ENCODE measurements at regions not wholly inside any gene's neighbourhood (a gene's known extent, or its start where the extent isn't known, plus 50 kb on each side); places are given as distances from the start of the nearest gene placed in this dataset.
"Not testable (repeated sequence)": the region's sequence is repeated elsewhere in the genome, so short reads cannot be mapped to it uniquely, and the experiment has no call there.

DNA sequence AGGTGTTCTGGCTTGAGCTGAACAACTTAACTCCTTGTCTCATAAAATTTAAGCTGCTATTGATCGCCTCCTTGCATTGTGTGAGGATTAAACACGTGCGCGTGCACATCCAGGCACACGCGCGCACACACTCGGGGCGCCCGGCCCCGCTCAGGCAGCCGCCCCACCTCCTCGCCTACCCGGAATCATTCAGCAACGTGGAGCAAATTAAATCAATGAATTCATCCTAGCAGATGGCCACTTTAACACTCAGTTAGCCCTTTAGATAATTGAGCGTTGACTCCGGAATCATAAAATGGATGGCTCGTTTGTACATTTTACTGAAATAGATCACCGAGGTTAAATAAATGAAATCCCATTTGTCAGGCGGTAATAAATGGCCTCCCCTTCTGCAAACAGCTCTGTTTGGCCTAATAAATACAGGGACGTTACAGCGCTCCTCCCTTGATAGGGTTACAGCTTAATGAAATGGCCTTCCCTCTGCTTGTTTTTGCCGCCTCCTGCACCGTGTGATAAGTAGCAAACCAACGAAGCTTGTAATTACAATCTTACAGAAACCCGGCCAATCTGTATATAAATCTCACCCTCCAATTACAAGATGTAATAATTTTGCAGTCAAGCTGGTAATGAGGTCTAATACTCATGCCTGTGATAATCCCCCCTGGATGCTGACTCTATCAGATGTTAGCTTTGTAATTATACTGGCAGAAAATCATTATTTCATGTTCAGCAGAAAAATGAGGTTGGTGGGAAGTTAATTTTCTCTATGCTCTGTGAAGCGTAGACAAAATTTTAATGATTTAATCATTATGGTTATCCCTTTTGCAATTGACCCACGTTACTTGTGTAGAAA lies 229.7 kb upstream of the IRX4 start:
- DNase-seq, result no peak

DNA sequence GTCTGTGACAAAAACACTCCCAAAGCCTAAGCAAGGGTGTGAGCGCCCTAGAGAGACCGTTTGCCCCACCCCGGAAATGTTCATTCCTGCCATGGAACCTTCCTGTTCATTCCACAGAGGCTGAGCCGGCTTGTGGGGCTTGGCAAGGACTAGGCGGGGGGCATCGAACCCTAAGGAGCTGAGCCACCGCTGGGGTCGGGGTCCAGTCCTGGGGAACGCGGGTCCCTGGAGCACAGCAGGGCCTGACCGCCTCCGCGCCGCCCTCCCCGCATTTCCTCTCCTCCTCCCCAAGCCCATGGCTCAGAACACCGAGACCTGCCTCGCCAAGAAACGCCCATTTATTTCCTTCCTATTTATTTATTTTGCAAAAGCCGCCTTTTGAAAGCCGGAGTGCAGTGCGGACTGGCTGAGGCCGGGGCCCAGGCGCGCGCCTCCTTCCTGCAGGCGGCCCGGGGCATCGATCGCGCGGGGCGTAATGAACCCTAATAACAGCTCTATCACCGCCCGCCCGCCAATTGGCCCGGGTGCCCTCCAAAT lies 228.9 kb upstream of the IRX4 start:
- no peak for DNase-seq

DNA sequence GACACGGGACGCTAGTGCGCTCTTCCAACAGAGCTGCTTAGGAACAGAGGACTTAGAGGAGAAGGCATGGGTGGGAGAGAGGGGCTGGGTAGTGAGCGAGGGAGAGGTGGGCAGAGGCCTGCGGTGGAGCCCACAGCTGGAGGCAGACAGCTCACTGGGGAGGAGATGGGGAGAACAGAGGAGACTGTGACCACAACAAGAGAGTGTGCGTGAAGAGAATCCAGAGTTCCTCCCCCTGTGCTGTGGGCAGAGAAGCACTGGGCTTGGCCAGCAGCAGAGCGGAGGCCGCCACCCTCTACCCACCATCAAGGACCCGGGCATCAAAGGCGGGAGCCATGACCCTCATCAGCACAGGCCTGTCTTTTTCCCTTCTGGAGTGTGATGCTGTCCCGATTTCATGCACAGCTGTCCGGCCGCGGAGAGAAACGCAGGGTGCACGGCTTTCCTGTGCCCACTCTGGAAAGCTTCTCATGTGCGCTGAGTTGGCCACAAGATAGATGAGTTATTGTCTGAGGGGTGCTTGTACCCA lies 228.3 kb upstream of the IRX4 start:
- DNase-seq, result no peak

- no peak for DNase-seq
Observed at GRCh38 chr5:2110137-2110933, 227.6 kb upstream of the IRX4 start.

DNA sequence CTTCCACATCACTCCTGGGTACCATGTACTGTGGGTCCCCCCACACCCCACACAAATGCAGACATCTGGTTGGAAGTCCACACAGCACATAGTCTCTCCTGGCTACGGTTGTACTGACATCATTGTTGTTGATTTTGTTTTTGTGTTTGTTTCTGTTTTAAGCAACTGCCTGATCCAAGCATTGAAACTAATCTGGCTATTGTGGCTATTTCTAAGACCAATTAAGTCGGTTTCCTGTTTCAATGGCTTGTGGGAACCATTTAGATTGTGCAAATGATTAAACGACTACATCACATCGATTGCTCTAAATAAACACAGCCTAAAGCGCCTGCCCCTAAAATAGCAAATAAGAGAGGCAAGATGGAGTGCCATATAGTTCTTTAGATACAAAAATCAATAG lies 226.8 kb upstream of the IRX4 start:
- no peak for DNase-seq

- DNase-seq, result no peak
Observed at GRCh38 chr5:2106721-2107120, 224.0 kb upstream of the IRX4 start.

GRCh38 chr5:2105141-2105540 lies 222.4 kb upstream of the IRX4 start:
- DNase-seq, result no peak

GRCh38 chr5:2103940-2104339 lies 221.2 kb upstream of the IRX4 start:
- DNase-seq, result no peak

DNA sequence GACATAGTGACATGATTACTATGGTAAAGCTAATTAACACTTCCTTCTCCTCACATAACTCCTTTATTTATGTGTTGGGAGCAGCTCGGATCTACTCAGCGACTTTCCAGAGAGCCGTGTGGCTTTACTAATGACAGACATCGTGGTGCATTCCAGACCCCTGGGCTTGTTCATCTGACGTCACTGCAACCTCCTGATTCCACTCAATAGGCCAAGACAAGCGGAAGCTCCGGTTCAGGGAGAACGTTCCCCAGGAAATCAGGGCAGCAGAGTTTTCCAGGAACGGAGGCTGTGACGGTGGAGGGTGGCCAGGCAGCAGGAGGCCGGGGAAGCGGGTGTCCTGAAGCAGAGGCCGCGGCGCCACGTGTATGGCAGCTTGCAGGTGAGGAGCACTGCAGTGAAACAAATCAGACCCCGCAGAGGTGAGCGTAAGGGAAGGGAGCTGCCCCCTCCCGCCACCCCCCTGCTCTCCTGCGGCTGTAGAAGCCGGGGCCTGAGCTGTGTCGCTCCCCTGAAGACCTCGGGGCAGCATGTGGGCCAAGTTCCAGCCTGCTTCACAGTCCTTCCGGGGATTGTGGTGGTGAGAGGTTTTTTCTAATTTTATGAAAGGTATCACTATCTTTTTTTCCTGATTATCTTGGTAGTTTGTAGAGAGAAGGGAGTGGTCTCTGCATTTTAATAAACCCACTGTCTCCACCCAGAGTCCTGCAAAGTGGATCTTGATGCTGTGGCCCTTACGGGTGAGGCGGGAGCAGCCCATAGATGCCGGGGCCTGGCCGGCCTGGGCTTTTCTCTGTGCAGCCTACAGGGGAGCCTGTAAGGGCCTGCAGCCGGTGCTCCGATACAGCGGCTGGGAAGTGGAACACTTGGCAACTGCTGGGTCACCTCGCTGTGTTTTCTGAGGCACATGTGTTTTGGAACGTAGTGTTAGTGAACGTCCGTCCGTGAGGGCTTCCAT lies 220.4 kb upstream of the IRX4 start:
- DNase-seq, result no peak

- no peak for DNase-seq
Observed at GRCh38 chr5:2101685-2102084, 219.0 kb upstream of the IRX4 start.

DNA sequence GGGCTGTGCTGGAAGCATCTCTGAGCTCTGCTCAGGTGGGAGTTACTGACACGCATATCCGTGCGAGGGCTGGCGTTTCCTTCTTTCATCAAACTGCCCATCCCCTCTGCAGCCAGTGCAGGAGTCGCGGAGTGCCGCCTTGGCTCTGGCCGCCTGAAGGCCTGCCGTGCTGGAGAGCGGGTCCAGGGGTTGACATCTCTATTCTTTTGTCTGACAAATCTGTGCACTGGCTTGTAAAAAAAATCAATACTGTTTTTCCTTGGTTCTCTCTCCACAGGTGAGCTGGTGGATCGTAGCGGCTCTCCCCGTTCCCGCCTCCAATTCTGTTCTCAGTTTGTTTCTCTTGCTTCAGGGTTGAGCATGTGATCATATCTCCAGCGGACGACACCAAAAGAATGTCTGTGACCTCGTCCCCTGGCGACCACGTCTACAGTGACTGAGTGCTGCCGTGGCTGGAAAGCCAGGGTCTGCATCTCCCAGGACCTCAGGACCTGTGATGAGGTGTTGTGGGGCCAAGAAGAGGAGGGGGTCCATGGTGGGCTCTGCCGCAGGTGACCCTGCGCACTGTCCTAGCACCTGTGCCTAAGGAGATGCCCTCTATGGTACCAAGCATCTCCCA lies 214.3 kb upstream of the IRX4 start:
- no peak for DNase-seq

DNA sequence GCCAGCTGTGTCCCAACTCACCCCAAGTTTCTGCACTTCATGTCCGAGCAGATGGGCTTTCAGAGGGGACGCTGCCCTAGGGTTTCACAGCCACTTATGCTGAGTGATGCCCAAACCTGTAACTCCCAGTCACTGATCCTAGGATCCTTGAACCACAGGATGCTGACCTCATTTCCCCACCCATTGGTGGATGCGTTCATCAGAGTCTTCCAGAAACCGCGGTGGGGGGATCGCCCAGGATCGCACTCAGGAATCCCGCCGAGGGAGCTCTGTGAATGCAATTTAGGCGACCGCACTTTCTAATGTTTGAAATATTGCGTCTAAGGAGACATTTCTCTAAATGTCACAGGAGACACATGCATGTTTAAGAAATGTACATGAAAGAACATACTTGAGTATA lies 212.3 kb upstream of the IRX4 start:
- DNase-seq, result no peak

DNA sequence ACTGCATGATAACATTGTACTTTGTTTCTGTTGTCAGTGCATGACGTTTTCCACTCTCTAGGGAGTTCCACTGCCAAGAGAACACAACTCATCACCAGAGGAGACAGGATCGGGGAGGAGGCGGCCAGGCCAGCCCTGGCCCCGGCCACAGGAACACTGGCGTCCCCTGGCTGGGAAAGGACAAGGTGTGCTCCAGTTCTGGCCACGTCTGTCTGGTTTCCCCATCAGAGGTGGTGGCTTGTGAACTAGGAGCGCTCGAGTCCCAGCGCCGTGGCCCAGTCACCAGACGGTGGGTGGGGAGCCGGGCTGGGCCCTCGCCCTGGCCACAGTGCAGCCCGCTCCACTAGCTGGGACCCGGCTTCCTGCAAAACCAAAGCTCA lies 211.9 kb upstream of the IRX4 start:
- no peak for DNase-seq

GRCh38 chr5:2093859-2094615 lies 211.3 kb upstream of the IRX4 start:
- DNase-seq, result no peak

DNA sequence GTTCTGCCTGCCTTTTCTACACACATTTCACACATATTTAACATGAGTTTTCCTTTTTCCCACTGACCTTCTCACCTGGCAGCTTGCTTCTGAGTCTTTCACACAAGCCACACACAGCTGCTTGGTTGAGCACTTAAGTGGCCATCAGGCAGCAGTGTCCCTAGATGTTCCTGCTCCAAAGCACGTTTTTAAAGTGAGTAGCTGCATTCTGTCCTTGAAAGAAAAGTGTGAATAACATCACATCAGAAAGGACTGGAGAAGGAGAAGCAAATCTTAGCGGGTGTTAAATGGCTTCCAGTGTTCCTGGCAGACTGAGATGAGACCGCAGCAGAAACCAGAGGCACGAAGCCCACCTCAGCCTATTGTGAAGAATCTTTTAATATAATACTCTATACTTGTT lies 209.2 kb upstream of the IRX4 start:
- no peak for DNase-seq

- no peak for DNase-seq
Observed at GRCh38 chr5:2087980-2088379, 205.3 kb upstream of the IRX4 start.

- DNase-seq, result no peak
Observed at GRCh38 chr5:2075365-2075764, 192.6 kb upstream of the IRX4 start.

DNA sequence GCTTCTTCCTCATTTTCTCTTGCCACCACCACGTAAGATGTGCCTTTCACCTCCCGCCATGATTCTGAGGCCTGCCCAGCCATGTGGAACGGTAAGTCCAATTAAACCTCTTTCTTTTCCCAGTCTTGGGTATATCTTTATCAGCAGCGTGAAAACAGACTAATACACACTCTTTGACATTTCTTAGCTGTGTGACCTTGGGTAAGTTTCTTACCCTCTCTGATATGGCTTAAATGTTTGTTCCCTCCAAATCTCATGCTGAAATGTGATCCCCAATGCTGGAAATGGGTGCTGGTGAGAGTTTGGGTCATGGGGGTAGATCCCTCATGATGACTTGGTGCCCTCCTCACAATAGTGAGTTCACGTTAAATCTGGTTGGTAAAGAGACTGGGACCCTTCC lies 188.8 kb upstream of the IRX4 start:
- DNase-seq, result no peak

- not testable (repeated sequence) for DNase-seq
Observed at GRCh38 chr5:2070787-2071186, 188.1 kb upstream of the IRX4 start.

DNA sequence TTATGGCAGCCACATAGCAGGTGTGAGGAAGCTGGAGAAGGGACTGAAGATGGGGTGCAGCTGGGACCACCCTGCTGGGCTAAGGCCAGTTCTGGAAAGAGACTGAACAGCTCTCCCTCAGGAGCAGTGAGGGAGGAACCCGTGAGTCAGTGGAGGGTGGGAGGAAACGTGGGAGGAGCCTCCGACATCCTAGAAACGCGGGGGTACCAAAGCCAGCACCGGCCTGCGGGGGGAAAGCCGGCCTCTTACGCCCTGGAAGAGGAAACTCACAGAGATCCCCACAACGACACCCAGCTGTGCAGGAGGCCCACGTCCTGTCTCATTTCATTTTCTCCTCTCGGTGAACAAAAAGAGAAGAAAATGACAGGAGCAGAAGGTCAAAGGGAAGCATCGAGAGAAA lies 185.8 kb upstream of the IRX4 start:
- no peak for DNase-seq

DNA sequence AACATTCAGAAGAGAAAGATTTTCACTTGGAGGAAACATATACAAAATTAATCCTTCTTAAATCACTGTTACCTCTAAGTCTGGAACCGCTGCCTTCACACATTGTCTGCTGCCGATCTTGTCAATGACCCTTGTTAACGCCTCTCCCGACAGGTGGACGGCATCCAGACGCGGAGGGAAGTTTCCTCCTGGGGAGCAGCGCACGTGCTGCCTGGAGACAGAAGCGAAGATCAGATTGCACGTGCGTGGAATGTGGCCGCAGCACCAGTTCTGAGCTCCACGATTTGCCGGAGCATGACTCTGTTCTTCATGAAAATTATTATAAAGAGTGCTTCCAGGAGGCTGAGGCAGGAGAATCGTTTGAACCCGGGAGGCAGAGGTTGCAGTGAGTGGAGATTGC lies 183.6 kb upstream of the IRX4 start:
- no peak for DNase-seq

Data from stimulated activated CD4-positive, alpha-beta T cell treated with anti-CD3 and anti-CD28 coated beads, Interleukin-4, amount 100 ng/mL, for 4 hours (primary cell).